ENCODE measurements at regions not wholly inside any gene's neighbourhood (a gene's known extent, or its start where the extent isn't known, plus 50 kb on each side); places are given as distances from the start of the nearest gene placed in this dataset.

- intact Hi-C loops (cut with DNase I), result no loop called here
- DNase-seq, result peak in 1 of 10 donors; percentile 47
These were observed 133.2 kb downstream of the GDAP2 start for GRCh38 chr1:117796226-117796625.

- DNase-seq, result no peak
- intact Hi-C loops (cut with DNase I), result no loop called here
These were observed 130.9 kb downstream of the GDAP2 start for GRCh38 chr1:117798550-117798949.

GRCh38 chr1:117802531-117803257, 126.7 kb downstream of the GDAP2 start:
- no peak for DNase-seq
- intact Hi-C loops (cut with DNase I), result no loop called here

- intact Hi-C loops (cut with DNase I), result no loop called here
- no peak for DNase-seq
These were observed 126.1 kb downstream of the GDAP2 start for GRCh38 chr1:117803318-117803717.

- no peak for DNase-seq
- intact Hi-C loops (cut with DNase I), result no loop called here
These were observed 119.7 kb downstream of the GDAP2 start for GRCh38 chr1:117809764-117810163.

- DNase-seq, result no peak
These were observed 118.9 kb downstream of the GDAP2 start for GRCh38 chr1:117810553-117810952.

GRCh38 chr1:117812869-117813511, 116.4 kb downstream of the GDAP2 start:
- intact Hi-C loops (cut with DNase I), result no loop called here

More at GRCh38 chr1:117810553-117810952, 118.9 kb downstream of the GDAP2 start:
- intact Hi-C loops (cut with DNase I), result no loop called here

More at GRCh38 chr1:117812869-117813511, 116.4 kb downstream of the GDAP2 start:
- DNase-seq, result no peak

All from posterior cingulate gyrus (tissue), 11 donors.